PC-9 (cell line): ENCODE measurements at regions not wholly inside any gene's neighbourhood (a gene's known extent, or its start where the extent isn't known, plus 50 kb on each side); places are given as distances from the start of the nearest gene placed in this dataset.

Experiments
- BruUV-seq: library from RNA; stranded (reverse); fragments of 400-500 nt; replicated peaks from 2 replicates; lab custom pipeline; 2021; lab: Mats Ljungman, UMichigan
- CTCF ChIA-PET: fragments of 300-600 bp; sonication (Branson Sonifier 250); formaldehyde crosslinking; loops from one replicate; lab custom pipeline; 2022; ENCODE audit warnings: antibody characterized with exemption; lab: Charles Lee
- POLR2A ChIA-PET: fragments of 300-600 bp; sonication (Branson Sonifier 250); formaldehyde crosslinking; loops from one replicate; lab custom pipeline; 2022; ENCODE audit warnings: antibody characterized with exemption; ENCODE audit not compliant: unreplicated experiment; lab: Charles Lee
- DNase-seq, 2 experiments: peaks; one replicate each; pipeline versions ENCODE4 v3.0.0 to v3.0.0-alpha.2; 2015 to 2022; ENCODE audit warnings: mixed read lengths in 1 of 2
- H2AFZ ChIP-seq: fragments of 200-600 bp; sonication (generic); 2 replicates; pipeline ENCODE4 v1.8.1; 2017; ENCODE audit warnings: antibody characterized with exemption
- H3F3A ChIP-seq: fragments of 200-600 bp; sonication (generic); 2 replicates; pipeline ENCODE4 v1.8.1; 2017; ENCODE audit warnings: antibody characterized with exemption, mild to moderate bottlenecking, low read depth; ENCODE audit not compliant: insufficient read depth
- H3K27ac ChIP-seq: fragments of 200-600 bp; sonication (generic); 2 replicates; pipeline ENCODE4 v1.6.1; 2016; ENCODE audit warnings: mixed run types
- H3K27me3 ChIP-seq: fragments of 200-600 bp; sonication (generic); 2 replicates; pipeline ENCODE4 v1.6.1; 2016; ENCODE audit warnings: low read depth, mixed run types; ENCODE audit not compliant: insufficient read depth
- H3K36me3 ChIP-seq: fragments of 200-600 bp; sonication (generic); 2 replicates; pipeline ENCODE4 v1.6.1; 2016; ENCODE audit warnings: low read depth, mixed run types
- H3K4me1 ChIP-seq: fragments of 200-600 bp; sonication (generic); replicated peaks from 2 replicates; pipeline ENCODE4 v1.6.1; 2016; ENCODE audit warnings: mixed run types; ENCODE audit not compliant: insufficient read depth
- H3K4me2 ChIP-seq: fragments of 200-600 bp; sonication (generic); 2 replicates; pipeline ENCODE4 v1.6.1; 2017; ENCODE audit warnings: mixed run types
- H3K4me3 ChIP-seq: fragments of 200-600 bp; sonication (generic); 2 replicates; pipeline ENCODE4 v1.6.1; 2016; ENCODE audit warnings: mixed run types
- H3K79me2 ChIP-seq: fragments of 200-600 bp; sonication (generic); 2 replicates; pipeline ENCODE4 v1.6.1; 2017; ENCODE audit warnings: low read depth, mixed run types
- H3K9me2 ChIP-seq: fragments of 200-600 bp; sonication (generic); 2 replicates; pipeline ENCODE4 v1.8.1; 2017; ENCODE audit warnings: mild to moderate bottlenecking; ENCODE audit not compliant: insufficient read depth
- H3K9me3 ChIP-seq: fragments of 200-600 bp; sonication (generic); 2 replicates; pipeline ENCODE4 v1.8.1; 2016; ENCODE audit warnings: low read depth; ENCODE audit not compliant: insufficient read depth
- H4K20me1 ChIP-seq: fragments of 200-600 bp; sonication (generic); 2 replicates; pipeline ENCODE4 v1.8.1; 2017; ENCODE audit not compliant: insufficient read depth
- CTCF ChIP-seq: fragments of 200-600 bp; sonication (generic); conservative IDR thresholded peaks from 2 replicates; pipeline ENCODE4 v1.6.1; 2017; ENCODE audit warnings: mixed run types, antibody characterized with exemption, mild to moderate bottlenecking, moderate library complexity
- EZH2 ChIP-seq: fragments of 200-600 bp; sonication (generic); IDR thresholded peaks from 2 replicates; pipeline ENCODE4 v1.8.0; 2017; ENCODE audit warnings: antibody characterized with exemption, low read depth
- intact Hi-C: fragments of 100-400 bp; cut with micrococcal nuclease; formaldehyde crosslinking; loops from one replicate; pipeline ENCODE4 v1.10.0; 2022; ENCODE audit not compliant: unreplicated experiment

GRCh38 chr2:74071426-74071825 is 76.3 kb downstream of the BOLA3 start:
- H4K20me1 ChIP-seq: 0 out of 2 replicates have a peak, but pooled peaks cover 3% of the 10 kb centered on the region
- 0 out of 2 replicates have a peak, but pooled peaks cover 14% of the 10 kb centered on the region for H3K36me3 ChIP-seq
- H3K4me3 ChIP-seq: no peak overlapping the region
- CTCF ChIA-PET: no interaction called here
- H3K27me3 ChIP-seq: no peaks in the 10 kb centered on the region
- H3K4me2 ChIP-seq: no peak overlapping the region
- no peaks in the 10 kb centered on the region for H3K4me1 ChIP-seq
- no peak for DNase-seq
- BruUV-seq: no TSS peak
- H3K27ac ChIP-seq: no peak overlapping the region
- no peaks in the 10 kb centered on the region for H3K9me3 ChIP-seq
- no peak for TF ChIP-seq EZH2
- TF ChIP-seq CTCF: no peak
- POLR2A ChIA-PET: no interaction called here
- no peaks in the 10 kb centered on the region for H3F3A ChIP-seq
- intact Hi-C loops: no loop called here
- peaks cover 22% of the 10 kb centered on the region for H3K79me2 ChIP-seq
- H2AFZ ChIP-seq: no peak overlapping the region
- H3K9me2 ChIP-seq: no peaks in the 10 kb centered on the region

- H3K4me3 ChIP-seq: no peak overlapping the region
- 0 out of 2 replicates have a peak, but pooled peaks cover 14% of the 10 kb centered on the region for H3K36me3 ChIP-seq
- H3K9me2 ChIP-seq: no peaks in the 10 kb centered on the region
- no peak for TF ChIP-seq EZH2
- TF ChIP-seq CTCF: no peak
- H3K4me2 ChIP-seq: no peak overlapping the region
- CTCF ChIA-PET: no interaction called here
- H3F3A ChIP-seq: no peaks in the 10 kb centered on the region
- H3K9me3 ChIP-seq: no peaks in the 10 kb centered on the region
- DNase-seq: no peak
- no peaks in the 10 kb centered on the region for H3K27me3 ChIP-seq
- peaks cover 15% of the 10 kb centered on the region; the same call in 1 of the 2 replicates for H3K79me2 ChIP-seq
- 0 out of 2 replicates have a peak, but pooled peaks cover 3% of the 10 kb centered on the region for H4K20me1 ChIP-seq
- H2AFZ ChIP-seq: no peak overlapping the region
- no peak overlapping the region for H3K27ac ChIP-seq
- intact Hi-C loops: no loop called here
- BruUV-seq: no TSS peak
- POLR2A ChIA-PET: no interaction called here
- no peaks in the 10 kb centered on the region for H3K4me1 ChIP-seq
Observed at GRCh38 chr2:74072565-74072964, 75.1 kb downstream of the BOLA3 start.

GRCh38 chr2:74074487-74074886 is 73.2 kb downstream of the BOLA3 start:
- intact Hi-C loops: no loop called here
- no TSS peak for BruUV-seq
- Histone ChIP-seq H3F3A (no peaks in the 10 kb centered on the region), H3K9me2 (no peaks in the 10 kb centered on the region), H2AFZ (no peak overlapping the region), H3K79me2 (peaks cover 11% of the 10 kb centered on the region; the same call in 1 of the 2 replicates), H3K27ac (no peak overlapping the region), H3K36me3 (0 out of 2 replicates have a peak, but pooled peaks cover 14% of the 10 kb centered on the region), H3K4me1 (no peaks in the 10 kb centered on the region), H3K27me3 (no peaks in the 10 kb centered on the region), H3K4me2 (no peak overlapping the region), H4K20me1 (peaks cover 4% of the 10 kb centered on the region; the same call in 1 of the 2 replicates), H3K9me3 (no peaks in the 10 kb centered on the region), H3K4me3 (no peak overlapping the region)
- POLR2A ChIA-PET: no interaction called here
- TF ChIP-seq EZH2 (no peak), CTCF (no peak)
- DNase-seq: no peak
- CTCF ChIA-PET: no interaction called here
